Brain microvascular endothelial cell (primary cell): ENCODE measurements at regions not wholly inside any gene's neighbourhood (a gene's known extent, or its start where the extent isn't known, plus 50 kb on each side); places are given as distances from the start of the nearest gene placed in this dataset.

Source experiments
- DNase-seq: peaks from one replicate; pipeline ENCODE4 v3.0.0-alpha.2; 2020
- H3K27ac ChIP-seq: fragments of 250-450 bp; sonication (Bioruptor Pico); 2 replicates; pipeline ENCODE4 v1.5.1; 2020; ENCODE audit warnings: mild to moderate bottlenecking, moderate library complexity
- H3K27me3 ChIP-seq: fragments of 250-450 bp; sonication (Bioruptor Pico); replicated peaks from 2 replicates; pipeline ENCODE4 v1.5.1; 2020; ENCODE audit warnings: mild to moderate bottlenecking
- H3K36me3 ChIP-seq: fragments of 250-450 bp; sonication (Bioruptor Pico); replicated peaks from 2 replicates; pipeline ENCODE4 v1.5.1; 2020; ENCODE audit warnings: mild to moderate bottlenecking
- H3K4me3 ChIP-seq: 2 replicates; pipeline ENCODE4 v1.5.1; 2011; ENCODE audit warnings: low read depth, mild to moderate bottlenecking, control low read depth, low read length, moderate library complexity
- in situ Hi-C: cut with HindIII; loops from 2 replicates; pipeline ENCODE4 v1.10.0; 2017; ENCODE audit warnings: low sequenced_read_pairs, low pct_ligation_motif_present
- TF ChIP-seq, protein P1 (sequence below): IDR thresholded peaks from 2 replicates; pipeline ENCODE4 v1.5.1; 2011; ENCODE audit warnings: low read depth, mild to moderate bottlenecking, moderate library complexity, low read length, control low read depth, inconsistent platforms; ENCODE audit errors: missing control alignments

DNA sequence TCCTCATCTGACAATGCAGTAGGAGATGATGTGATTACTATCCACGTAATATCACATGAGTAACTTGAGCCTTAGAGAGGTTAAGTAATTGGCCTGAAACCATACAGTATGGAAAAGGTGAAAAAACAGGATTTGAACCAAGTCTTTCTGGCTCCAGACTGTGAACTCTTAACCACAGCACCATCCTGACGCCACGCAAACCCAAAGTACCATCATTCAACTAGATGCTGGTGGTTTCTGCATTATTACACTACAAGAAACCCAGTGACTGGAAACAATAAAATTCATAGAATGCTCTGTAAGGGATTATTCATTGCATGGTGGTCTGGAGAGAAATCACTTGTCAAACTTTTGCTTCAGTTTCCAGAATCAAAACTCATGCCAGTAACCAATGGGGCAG is 90.7 kb downstream of the MAB21L3 start:
- in situ Hi-C loops, result no loop called here
- H3K36me3 ChIP-seq, result no peaks in the 10 kb centered on the region
- no peak overlapping the region for H3K27ac ChIP-seq
- DNase-seq, result no peak
- H3K4me3 ChIP-seq, result no peak overlapping the region
- no peaks in the 10 kb centered on the region for H3K27me3 ChIP-seq
- TF ChIP-seq, protein P1, sequence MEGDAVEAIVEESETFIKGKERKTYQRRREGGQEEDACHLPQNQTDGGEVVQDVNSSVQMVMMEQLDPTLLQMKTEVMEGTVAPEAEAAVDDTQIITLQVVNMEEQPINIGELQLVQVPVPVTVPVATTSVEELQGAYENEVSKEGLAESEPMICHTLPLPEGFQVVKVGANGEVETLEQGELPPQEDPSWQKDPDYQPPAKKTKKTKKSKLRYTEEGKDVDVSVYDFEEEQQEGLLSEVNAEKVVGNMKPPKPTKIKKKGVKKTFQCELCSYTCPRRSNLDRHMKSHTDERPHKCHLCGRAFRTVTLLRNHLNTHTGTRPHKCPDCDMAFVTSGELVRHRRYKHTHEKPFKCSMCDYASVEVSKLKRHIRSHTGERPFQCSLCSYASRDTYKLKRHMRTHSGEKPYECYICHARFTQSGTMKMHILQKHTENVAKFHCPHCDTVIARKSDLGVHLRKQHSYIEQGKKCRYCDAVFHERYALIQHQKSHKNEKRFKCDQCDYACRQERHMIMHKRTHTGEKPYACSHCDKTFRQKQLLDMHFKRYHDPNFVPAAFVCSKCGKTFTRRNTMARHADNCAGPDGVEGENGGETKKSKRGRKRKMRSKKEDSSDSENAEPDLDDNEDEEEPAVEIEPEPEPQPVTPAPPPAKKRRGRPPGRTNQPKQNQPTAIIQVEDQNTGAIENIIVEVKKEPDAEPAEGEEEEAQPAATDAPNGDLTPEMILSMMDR, result no peak

DNA sequence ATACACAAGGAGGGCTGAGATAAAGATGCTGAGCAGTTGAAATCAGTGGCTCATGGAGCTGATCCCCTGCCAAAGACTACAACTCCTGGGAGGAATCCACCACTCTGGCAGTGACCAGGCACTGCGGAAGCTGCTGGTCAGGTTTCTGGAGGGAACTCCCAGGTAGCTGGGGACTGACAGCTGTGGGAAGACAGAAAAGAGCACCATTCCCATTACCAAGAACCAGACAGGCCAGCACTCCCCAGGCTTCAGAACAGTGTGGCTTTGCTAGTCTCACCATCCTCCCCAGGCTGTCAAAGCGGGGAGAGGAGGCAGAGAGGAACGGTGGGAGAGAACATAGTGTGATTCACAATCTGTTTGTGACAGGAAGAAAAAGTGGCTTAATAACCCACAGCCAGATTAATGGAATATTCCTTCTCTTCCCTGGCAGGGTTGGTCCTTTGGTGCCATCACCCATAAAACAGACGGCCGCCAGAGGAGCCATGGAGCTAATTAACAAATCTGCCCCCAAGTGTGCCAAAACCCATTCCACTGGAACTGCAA is 92.1 kb downstream of the MAB21L3 start:
- no peaks in the 10 kb centered on the region for H3K36me3 ChIP-seq
- no peak overlapping the region for H3K4me3 ChIP-seq
- TF ChIP-seq, protein P1, result no peak
- DNase-seq, result no peak
- H3K27me3 ChIP-seq, result no peaks in the 10 kb centered on the region
- in situ Hi-C loops, result no loop called here
- H3K27ac ChIP-seq, result no peak overlapping the region

DNA sequence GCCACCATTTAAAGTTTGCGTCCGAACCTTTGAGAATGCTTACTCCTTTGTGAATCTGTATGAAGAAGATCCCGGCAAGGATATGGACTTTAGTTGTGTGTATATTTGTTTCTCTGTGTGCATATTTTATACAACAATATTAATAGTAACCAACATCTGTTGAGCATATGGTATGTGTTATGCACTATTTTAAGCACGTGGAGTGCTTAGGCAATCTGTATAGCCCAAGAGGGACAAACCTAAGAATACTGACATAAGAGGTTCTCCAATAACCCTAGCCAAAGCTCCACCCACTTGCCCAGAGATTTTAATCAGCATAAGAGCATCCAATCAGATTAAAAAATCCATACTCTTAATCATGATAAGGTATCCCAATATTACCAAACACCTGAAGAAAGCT is 92.7 kb downstream of the MAB21L3 start:
- in situ Hi-C loops, result no loop called here
- Histone ChIP-seq H3K27ac (no peak overlapping the region), H3K27me3 (no peaks in the 10 kb centered on the region), H3K36me3 (no peaks in the 10 kb centered on the region), H3K4me3 (no peak overlapping the region)
- no peak for DNase-seq
- TF ChIP-seq, protein P1, result no peak

DNA sequence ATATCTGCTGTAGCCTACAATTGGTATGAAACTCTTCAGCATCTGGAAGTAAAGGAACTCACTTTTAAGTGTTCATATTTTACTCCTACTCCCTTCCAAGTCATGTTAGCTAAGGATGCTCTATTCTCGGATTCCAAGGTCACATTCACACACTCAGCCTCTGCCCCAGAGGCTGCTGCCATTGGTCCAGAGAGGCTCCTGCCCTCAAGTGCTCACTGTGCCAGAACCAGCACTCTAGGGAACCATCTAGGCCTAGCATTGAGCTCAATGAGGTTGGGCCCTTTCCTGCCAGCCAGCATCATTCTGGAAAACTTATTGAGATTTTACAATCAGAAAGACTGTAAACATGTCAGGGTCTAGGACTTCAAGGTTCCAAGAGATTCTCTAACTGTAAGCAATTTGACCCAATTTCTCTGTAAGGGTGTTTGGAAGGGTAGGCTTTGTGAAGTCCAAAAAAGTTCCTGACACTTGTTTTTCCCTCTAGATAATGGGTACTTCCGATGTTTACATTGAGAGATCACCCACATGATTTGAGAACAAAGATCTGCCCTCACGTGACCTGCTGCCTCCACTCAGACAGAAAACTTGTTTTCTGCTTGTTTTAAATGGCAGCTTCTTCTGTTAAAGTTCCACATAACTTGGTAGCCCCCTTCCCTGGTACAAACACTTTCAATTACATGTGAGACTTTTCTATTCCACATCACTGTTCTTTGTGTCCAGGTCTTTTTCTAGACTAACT is 94.9 kb downstream of the MAB21L3 start:
- Histone ChIP-seq H3K36me3 (no peaks in the 10 kb centered on the region), H3K27me3 (no peaks in the 10 kb centered on the region), H3K27ac (no peak overlapping the region), H3K4me3 (no peak overlapping the region)
- TF ChIP-seq, protein P1, result no peak
- in situ Hi-C loops, result no loop called here
- DNase-seq, result no peak

DNA sequence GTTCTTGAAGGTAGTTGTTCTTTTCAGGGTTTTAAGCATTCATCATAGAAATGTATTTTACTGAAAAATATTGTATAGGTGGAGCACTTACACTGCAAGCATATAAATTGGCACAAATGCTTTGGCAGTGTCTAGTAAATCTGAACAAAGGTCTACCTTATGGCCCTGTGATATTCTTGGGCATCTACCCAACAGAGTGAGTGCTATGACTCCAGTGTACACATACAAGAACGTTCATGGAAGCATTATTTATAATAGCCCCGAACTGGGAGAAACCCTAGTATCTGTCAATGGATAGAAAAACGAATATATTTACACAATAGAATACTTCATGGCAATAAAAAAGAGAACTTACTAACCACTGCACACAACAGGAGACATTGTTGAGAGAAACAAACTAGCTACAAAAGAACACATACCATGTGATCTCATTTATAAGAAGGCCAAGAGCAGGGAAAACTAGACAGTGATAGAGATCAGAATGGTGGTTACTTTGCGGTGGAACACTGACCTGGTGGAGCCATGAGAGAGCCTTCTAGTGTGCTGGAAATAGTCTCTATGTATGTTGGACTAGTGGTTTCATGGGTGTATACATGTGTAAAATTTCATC is 96.0 kb downstream of the MAB21L3 start:
- no peaks in the 10 kb centered on the region for H3K27me3 ChIP-seq
- no peak overlapping the region for H3K4me3 ChIP-seq
- H3K36me3 ChIP-seq, result no peaks in the 10 kb centered on the region
- in situ Hi-C loops, result no loop called here
- no peak for DNase-seq
- no peak overlapping the region for H3K27ac ChIP-seq
- TF ChIP-seq, protein P1, result no peak

DNA sequence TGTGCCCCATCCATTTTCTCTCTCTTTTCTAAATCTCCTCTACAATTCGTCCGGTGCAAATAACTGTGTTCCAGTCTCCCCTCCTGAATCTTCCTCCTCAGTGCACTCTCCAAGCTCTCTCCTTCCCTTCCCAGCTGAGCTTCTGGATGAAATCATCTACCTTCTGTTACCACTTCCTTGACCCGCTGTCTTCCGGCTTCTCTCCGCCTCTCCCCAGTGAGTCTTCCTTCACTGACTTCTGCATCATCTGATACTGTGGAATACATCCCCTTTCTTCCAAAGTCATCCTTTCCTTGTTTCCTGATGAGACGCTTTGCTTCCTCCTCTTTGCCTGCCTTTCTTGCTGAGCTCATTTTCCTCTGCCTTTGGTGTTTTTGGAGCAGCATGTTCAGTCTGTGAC is 96.9 kb downstream of the MAB21L3 start:
- no peak for DNase-seq
- H3K36me3 ChIP-seq, result no peaks in the 10 kb centered on the region
- no peak overlapping the region for H3K27ac ChIP-seq
- in situ Hi-C loops, result no loop called here
- H3K27me3 ChIP-seq, result no peaks in the 10 kb centered on the region
- no peak overlapping the region for H3K4me3 ChIP-seq
- TF ChIP-seq, protein P1, result no peak
